T-helper 1 cell treated with Interleukin-12 subunit alpha and Interleukin-12 subunit beta and Interleukin-4 antibody, amounts not matched to agents 30 ng/mL and 1 ng/mL, for 36 hours (primary cell): ENCODE measurements at regions not wholly inside any gene's neighbourhood (a gene's known extent, or its start where the extent isn't known, plus 50 kb on each side); places are given as distances from the start of the nearest gene placed in this dataset.
"Not testable (repeated sequence)": the region's sequence is repeated elsewhere in the genome, so short reads cannot be mapped to it uniquely, and the experiment has no call there.

Experiments used
- intact Hi-C: fragments of 100-400 bp; cut with micrococcal nuclease; formaldehyde crosslinking; loops from one replicate; pipeline ENCODE4 v1.15.1; 2024

DNA sequence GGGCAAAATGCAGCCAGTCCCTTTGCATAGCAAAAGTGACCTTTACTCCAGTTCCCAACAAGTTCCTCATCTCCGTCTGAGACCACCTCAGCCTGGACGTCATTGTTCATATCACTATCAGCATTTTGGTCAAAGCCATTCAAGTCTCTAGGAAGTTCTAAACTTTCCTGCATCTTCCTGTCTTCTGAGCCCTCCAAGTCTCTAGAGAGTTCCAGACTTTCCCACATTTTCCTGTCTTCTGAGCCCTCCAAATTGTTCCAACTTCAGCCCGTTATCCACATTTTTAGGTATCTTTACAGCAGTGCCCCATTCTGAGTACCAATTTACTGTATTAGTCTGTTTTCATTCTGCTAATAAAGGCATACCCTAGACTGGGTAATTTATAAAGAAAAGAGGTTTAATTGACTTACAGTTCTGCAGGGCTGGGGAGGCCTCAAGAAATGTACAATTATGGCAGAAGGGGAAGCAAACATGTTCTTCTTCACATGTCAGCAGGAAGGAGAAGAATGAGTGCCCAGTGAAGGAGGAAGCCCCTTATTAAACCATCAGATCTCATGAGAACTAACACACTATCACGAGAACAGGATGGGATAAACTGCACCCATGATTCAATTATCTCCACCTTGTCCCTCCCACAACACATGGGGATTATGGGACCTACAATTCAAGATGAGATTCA is 123.7 kb downstream of the MYCN start:
- intact Hi-C loops = no loop called here

GRCh38 chr2:16063251-16063850 is 123.0 kb downstream of the MYCN start:
- intact Hi-C loops = no loop called here

DNA sequence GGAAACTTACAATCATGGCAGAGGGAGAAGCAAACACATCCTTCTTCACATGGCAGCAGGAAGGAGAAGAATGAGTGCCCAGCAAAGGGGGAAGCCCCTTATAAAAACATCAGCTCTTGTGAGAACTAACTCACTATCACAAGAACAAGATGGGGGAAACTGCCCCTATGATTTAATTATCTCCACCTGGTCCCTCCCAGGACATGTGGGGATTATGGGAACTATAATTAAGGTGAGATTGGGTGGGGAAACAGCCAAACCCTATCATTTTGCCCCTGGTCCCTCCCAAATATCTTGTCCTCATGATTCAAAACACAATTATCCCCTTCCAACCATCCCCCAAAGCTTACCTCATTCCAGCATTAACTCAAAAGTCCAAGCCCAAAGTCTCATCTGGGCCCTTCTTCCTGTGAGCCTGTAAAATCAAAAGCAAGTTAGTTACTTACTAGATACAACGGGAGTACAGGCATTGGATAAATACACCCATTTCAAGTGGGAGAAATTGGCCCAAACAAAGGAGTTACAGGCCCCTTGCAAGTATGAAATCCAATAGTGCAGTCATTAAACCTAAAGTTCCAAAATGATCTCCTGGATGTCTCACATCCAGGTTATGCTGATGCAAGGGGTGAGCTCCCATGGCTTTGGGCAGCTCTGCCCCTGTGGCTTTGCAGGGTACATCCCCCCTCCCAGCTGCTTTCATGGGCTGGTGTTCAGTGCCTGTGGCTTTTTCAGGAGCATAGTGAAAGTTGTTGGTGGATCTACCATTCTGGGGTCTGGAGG is 122.3 kb downstream of the MYCN start:
- intact Hi-C loops = no loop called here

DNA sequence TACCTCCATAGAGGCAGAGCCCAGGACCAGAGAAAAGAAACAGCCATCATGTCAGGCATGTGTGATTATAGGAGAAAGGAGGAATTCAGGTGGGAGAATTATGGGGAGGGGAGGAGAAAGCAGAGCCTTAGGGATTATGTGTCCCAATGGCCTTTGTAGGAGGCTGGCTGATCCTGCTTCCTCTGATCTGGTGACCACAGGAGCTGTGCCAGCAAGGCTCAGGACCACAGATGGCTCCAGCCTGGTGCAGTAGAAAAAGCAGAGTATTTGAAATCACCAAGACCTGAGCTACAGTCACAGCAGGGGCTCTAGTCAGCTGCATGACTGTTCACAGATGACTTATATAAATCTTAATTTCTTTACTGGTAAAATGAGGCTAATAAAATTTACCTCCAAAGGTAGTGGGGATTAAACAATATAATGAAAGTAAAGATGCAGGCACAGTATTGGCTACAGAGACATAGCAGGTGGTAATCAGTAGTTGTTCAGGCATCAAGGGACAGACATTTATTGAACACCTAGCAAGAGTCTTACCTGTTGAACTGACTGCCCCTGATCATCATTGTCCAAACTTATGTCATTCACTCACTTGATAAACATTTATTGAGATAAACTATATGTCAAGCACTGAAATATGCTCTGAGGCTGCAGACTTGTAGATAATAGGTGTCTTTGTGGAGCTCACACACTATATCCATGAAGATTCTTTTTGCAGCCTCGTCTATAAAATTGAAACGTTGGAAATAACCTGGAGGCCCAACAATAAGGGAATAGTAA is 121.3 kb downstream of the MYCN start:
- intact Hi-C loops = no loop called here

DNA sequence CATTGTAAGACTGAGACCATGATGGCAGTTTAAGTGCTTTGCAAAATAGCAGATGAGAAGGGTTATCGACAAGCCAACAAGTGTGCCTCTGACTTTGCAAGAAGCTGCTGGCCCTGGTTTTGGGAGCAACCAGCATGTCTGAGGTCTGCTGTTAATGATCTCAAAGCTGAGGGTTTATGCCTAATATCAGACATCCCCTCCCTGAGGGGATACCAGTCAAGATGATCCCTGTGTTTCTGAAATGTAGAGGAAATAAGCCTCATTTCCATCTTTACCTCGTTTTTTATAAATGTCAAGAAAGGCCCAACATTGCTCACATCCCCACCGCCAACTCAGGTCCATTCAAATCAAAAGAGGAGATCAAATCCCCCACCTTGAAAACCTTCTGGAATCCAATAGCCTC is 120.6 kb downstream of the MYCN start:
- intact Hi-C loops = no loop called here

DNA sequence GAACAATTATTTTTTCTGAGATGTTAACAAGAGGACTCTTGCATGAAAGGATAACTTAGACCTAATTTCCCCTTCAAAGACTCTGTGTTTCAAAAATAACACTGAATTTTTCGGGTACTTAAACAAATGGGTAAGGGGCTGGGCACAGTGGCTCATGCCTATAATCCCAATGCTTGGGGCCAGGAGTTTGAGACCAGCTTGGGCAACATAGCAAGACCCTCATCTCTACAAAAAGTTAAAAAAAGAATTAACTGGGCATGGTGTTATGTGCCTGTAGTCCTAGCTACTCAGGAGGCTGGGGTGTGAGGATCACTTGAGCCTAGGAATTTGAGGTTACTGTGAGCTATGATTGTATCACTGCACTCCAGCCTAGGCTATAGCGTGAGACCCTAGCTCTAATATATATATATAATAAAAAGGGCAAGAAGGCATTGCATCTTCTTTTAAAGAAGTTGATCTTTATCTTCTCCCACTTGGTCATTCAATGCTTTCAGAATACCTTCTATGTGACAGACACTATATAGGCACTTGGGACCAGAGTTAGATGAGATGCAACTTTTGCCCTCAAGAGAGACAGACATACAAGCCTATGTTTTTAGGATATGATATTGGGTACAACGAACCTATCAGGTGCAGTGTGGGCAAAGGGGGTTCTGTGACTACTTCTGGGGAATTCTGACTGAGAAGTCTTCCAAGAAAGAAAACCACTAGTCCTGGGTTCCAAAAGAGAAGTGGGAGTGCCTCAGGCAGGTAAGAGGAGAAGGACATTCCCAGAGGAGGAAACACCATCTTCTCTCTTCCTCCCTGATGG is 120.0 kb downstream of the MYCN start:
- intact Hi-C loops = no loop called here

DNA sequence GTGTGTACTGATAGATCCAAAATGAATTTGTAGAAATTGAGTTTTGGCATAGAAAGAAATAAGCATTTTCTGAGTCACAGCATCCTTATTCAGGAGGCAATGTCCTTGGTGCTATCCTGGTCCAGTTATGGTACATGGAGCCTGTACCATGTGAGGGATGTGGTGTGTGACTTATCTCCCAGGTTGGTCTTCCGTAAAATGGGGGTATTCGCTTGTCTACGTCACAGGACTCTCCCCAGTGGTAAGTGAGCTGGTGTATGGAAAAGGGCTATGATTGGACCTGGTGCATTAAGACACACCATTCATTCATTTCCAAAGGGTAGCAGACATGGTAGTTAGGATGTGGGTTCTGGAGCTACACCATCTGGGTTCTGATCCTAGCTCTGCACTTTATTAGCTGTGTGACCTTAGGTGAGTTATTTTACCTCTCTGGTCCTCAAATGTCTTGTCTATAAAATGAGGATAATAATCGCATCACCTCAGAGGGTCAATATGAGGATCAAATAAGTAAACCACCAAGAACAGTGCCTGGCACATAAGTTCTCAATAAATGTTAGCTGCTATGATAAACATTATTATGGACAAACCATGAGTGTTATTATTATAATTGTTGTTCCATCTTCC is 119.2 kb downstream of the MYCN start:
- intact Hi-C loops = no loop called here

GRCh38 chr2:16058747-16059358 is 118.5 kb downstream of the MYCN start:
- intact Hi-C loops = no loop called here

- intact Hi-C loops = no loop called here
Observed at GRCh38 chr2:16058256-16058655, 117.9 kb downstream of the MYCN start.

DNA sequence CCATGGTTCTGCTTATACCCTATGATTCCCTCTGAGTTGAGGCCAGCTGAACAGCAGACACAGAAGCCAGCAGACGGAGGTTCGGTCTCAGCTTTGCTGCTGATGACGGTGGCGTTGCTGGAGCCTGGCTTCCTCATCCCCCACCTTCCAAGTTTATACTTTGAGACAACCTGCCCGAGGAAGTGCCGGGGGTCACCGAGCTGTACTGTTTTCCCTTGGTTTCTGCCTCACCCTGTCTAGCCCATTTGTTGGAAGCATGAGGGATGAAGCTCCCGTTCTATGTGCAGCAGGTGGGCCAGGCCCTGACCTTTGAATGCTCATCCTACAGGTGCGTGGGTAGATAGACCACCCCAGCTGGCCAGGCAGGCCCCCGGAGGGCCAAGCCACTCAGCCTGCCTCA is 117.3 kb downstream of the MYCN start:
- intact Hi-C loops = no loop called here

- intact Hi-C loops = no loop called here
Observed at GRCh38 chr2:16055848-16056580, 115.7 kb downstream of the MYCN start.

DNA sequence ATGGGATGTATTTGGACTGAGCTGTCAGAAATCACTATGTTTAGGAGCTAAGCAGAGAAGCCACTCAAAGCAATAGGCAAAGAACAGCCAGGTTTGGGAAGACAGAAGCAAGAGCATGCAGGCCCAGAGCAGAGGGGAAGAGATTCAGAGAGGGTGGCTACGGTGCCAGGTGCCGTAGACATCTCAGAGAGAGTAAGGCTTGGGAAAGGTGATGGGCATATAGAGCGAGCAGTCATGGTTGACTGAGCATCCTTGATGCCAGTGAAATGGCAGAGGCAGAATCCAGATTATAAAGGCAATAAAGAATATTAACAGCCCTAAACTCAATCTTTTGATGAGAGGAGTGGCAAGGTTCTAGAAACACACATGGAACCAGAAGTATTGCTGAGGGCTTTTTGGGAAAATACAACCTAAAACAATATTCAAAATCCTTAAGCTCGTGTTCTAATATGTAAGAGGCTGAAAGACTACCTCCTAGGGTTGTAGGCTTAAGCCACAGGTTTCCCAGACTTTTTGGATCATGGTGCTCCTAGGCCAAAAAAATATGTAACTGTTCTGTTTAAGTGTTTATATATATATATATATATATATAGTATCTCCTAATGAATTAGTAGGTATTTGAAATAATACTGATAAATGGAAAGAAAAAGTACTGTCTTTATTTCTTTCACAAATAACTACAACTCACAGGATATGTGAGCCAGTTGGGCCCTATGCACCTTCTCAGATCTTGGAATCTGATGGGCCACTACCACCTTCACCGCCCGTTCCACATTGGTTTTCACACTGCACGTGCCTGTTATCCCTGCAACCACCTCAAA is 113.3 kb downstream of the MYCN start:
- intact Hi-C loops = no loop called here

DNA sequence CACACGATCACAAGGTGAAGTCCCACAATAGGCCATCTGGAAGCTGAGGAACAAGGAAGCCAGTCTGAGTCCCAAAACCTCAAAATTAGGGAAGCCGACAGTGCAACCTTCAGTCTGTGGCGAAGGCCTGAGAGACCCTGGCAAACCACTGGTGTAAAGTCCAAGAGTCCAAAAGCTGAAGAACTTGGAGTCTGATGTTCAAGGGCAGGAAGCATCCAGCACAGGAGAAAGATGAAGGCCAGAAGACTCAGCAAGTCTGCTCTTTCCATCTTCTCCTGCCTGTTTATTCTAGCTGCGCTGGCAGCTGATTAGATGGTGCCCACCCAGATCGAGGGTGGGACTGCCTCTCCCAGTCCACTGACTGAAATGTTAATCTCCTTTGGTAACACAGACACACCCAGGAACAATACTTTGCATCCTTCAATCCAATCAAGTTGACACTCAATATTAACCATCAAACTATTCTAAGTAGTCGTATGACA is 112.3 kb downstream of the MYCN start:
- intact Hi-C loops = not testable (repeated sequence)

DNA sequence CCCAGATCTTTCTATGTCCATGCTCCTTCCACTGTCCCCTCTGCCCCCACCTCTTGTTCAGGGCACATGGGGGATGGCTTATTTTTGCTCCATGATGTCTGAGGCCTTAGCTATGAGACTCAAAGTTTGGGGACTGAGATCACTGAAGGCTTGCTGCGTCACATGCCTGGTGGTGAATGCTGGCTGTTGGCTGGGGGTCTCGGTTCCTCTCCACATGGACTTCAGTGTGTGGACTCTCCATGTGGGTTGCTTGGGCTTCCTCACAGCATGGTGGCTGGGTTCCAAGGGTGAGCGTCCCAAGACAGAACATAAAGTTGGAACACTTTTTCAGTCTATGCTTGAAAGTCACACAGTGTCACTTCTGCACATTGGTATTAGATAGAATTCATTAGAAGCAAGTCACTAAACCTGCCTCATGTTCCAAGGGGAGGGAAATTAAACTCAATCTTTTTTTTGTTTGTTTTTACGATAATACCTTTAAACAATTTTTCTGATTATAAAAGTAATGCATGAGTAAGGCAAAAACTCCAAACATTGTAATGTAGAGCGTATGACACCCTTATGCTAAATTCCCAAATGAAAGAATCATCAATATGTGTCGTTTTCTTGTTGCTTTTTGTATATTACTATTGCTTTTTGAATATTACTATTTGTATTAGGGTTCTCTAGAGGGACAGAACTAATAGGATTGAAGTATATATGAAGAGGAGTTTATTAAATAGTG is 111.7 kb downstream of the MYCN start:
- intact Hi-C loops = no loop called here

DNA sequence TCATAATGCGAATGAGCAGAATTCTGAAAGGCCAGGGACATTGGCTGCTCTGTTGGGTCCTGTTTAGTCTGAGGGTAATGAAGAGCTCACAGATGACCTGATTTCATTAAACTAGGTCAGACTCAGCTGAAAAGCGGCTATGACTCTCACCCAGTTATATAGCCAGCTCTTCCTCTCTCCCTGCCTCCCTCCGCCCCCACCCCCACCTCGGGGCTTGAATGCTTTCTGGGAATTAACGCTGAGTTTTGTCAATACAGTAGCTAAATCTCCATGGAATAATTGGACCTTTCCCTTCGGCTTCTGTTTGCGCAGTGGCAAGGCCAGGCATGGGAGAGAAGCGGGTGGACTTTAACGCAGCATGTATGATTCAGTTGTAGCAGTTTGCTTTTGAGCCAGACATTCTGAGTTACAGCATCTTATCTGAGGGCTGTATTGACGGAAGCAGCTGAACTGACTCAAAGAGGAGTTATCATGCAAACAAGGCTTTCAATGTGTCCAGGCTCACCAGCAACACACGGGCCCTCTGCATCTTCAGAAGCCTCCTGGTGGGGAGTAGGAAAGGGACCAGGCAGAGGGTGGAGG is 110.6 kb downstream of the MYCN start:
- intact Hi-C loops = no loop called here

DNA sequence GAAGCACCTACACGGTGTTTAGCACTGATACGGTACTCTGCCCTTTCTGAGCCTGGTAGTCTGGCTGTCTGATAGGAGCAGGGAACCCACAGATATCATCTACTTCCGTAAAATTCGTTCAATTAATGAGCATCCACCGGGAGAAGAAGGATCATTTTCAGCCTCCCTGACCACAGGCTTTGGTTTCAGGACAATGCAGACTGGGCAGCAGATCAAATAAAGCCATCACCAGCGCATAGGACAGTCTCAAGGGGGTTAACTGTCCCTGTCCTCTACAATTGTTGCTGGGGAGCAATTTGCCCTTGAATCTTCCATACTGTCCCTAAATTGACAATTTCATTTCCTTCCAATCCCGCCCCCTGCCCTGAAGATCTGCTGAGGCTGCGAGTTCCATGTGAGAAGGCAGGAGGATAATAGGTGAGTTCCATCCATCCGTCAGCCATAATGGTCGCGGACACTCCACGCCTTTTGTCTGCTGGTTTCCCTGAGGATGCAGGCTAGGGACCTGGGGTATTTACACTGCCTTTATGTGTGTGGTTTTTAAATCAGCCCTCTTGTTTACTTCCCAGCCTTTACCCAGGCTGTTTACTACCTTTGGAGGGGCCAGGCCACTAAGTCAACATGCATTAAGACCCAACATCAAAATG is 110.0 kb downstream of the MYCN start:
- intact Hi-C loops = no loop called here

DNA sequence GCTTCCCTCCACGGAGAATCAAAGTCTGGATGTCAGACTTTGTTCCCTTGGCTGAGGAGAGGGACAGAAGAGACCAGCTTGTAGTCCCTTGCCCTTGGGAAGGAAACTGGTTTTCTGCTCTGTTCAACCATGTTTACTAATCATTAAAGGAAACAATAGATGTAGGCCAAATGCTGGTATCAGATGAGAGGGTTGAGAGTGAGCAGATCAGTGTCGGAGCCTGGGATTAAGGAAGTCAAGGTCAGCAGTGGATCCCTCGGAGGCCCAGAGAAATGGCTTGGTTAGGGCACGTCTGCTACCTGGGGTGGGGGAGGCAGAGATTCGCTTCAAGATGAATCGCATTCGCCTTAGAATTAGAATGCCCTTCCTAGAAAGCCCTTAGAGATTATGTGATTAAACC is 109.1 kb downstream of the MYCN start:
- intact Hi-C loops = no loop called here
